Pancreas (tissue), 10 donors: ENCODE measurements at regions not wholly inside any gene's neighbourhood (a gene's known extent, or its start where the extent isn't known, plus 50 kb on each side); places are given as distances from the start of the nearest gene placed in this dataset.
A peak's percentile ranks its signal among the peaks of the same experiment; 100 is the strongest.

Experiments
- ATAC-seq, 4 donors: fragments of 200-7000 bp; cut with Tn5 transposase; one replicate each; pipeline versions ENCODE4 v1.8.0 to v1.9.1; 2020; ENCODE audit warnings: mild to moderate bottlenecking in 4 of 4, moderate library complexity in 4 of 4
- DNase-seq, 6 donors: peaks; one replicate each; pipeline ENCODE4 v3.0.0-alpha.2; 2020
- FAIRE-seq: peaks from 2 replicates; lab custom pipeline; 2012; peaks lifted over from hg19 to GRCh38; lab: Jason Lieb, UNC
- H3K27ac ChIP-seq, 4 donors: fragments of 200-600 bp; sonication (generic); 1 replicate in 3 of 4; 2 replicates in 1 of 4; pipeline versions ENCODE4 v1.5.0 to v1.8.0; 2020
- H3K27me3 ChIP-seq, 4 donors: fragments of 200-600 bp; one replicate each; pipeline ENCODE4 v1.8.0; 2021
- H3K36me3 ChIP-seq, 3 donors: fragments of 200-600 bp; sonication (generic) in 1 of 3; one replicate each; pipeline versions ENCODE4 v1.5.0 to v1.8.0; 2020 to 2021
- H3K4me1 ChIP-seq, 3 donors: fragments of 200-600 bp; one replicate each; pipeline ENCODE4 v1.8.0; 2021
- H3K4me3 ChIP-seq, 4 donors: fragments of 200-600 bp; sonication (generic) in 2 of 4; one replicate each; pipeline versions ENCODE4 v1.5.0 to v1.8.0; 2020 to 2021
- H3K9me3 ChIP-seq, 4 donors: fragments of 200-600 bp; one replicate each; pipeline ENCODE4 v1.8.0; 2021
- WGBS, 2 donors: extraction: QIAGEN DNeasy Blood & Tissue Kit; methylation state at CpG; one replicate each; pipeline ENCODE4 v1.1.7; 2013; 5-methylcytosine and 5-hydroxymethylcytosine counted together
- intact Hi-C, 3 donors: fragments of 100-400 bp; cut with DNase I; formaldehyde crosslinking; loops; one replicate each; pipeline versions ENCODE4 v1.11.1 to v1.14.2; 2022
- TF ChIP-seq, protein P1 (sequence below), 4 donors: fragments of 200-600 bp; sonication (generic) in 3 of 4; IDR thresholded peaks; one replicate each; pipeline versions ENCODE4 v1.5.0 to v1.8.0; 2021; ENCODE audit warnings: antibody characterized with exemption in 4 of 4
- donor health status: healthy with polysubstance abuse.
- donor health status: DM: no; HTN: no; CAD: no; lungs with moderate emphysema.
- donor health status: DM: no; HTN: no; CAD: no.
- donor health status: control.
- donor health status: control.
- donor health status: Bipolar disorder and iron deficiency.
- donor health status: DM: yes; HTN: yes; CAD: no.
- donor health status: DM: no; HTN: no; CAD: no.
- donor health status: DM: no; HTN: no; CAD: no.
- donor health status: DM: yes; HTN: yes; CAD: no.

DNA sequence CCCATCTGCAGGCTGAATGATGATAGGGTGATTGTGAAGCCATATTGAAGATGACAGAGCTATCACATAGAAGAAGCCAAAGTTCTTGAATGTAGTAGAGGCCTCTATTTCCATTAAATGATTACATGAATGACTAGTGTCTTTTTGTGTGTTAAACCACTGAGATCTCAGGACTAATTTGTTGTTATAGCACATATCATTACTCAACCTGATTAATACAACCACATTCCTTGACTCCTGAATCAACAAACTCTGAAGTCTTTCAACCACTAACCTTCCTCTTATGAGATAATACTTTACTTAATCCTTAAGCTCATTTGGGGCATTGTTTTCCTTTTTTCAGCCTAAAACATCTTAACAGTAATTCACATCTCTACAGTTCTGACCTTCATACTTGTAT, 564.5 kb upstream of the ADAMTS9 start:
- FAIRE-seq (no peak), DNase-seq (no peak), ATAC-seq (no peak)
- Histone ChIP-seq H3K9me3 (no peaks in the 10 kb centered on the region), H3K4me3 (no peak overlapping the region), H3K27ac (no peak overlapping the region), H3K4me1 (no peaks in the 10 kb centered on the region), H3K36me3 (no peaks in the 10 kb centered on the region), H3K27me3 (no peaks in the 10 kb centered on the region)
- TF ChIP-seq, protein P1, sequence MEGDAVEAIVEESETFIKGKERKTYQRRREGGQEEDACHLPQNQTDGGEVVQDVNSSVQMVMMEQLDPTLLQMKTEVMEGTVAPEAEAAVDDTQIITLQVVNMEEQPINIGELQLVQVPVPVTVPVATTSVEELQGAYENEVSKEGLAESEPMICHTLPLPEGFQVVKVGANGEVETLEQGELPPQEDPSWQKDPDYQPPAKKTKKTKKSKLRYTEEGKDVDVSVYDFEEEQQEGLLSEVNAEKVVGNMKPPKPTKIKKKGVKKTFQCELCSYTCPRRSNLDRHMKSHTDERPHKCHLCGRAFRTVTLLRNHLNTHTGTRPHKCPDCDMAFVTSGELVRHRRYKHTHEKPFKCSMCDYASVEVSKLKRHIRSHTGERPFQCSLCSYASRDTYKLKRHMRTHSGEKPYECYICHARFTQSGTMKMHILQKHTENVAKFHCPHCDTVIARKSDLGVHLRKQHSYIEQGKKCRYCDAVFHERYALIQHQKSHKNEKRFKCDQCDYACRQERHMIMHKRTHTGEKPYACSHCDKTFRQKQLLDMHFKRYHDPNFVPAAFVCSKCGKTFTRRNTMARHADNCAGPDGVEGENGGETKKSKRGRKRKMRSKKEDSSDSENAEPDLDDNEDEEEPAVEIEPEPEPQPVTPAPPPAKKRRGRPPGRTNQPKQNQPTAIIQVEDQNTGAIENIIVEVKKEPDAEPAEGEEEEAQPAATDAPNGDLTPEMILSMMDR (IDR thresholded peaks at IDR 0.05) = no peak
- intact Hi-C loops = no loop called here

DNA sequence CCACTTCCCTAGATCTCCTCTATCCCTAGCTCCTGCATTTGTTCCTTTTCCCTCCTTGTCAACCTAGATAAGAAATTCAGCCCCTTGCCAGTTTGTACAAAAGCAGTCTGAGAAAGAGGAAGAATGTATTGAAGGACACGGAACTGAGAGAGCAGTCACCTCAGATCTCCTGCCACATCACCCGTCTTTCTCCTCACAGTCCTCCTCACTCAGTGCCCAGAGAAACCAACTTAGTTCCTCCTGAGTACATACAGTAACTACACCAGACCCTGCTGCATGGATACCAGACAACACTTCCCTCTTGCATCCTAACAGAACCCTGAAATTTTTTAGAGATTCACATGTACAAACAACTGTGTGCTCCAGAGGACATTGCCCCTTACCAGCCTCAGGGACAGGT, 563.6 kb upstream of the ADAMTS9 start:
- 77 to 89% methylated on average over 2 of the region's 2 CpGs for WGBS, 2 donors
- H3K4me3 ChIP-seq = no peak overlapping the region
- FAIRE-seq (no peak), DNase-seq (no peak), ATAC-seq (no peak)
- no peaks in the 10 kb centered on the region for H3K4me1 ChIP-seq
- no peaks in the 10 kb centered on the region for H3K9me3 ChIP-seq
- no peak overlapping the region for H3K27ac ChIP-seq
- intact Hi-C loops = no loop called here
- H3K27me3 ChIP-seq = no peaks in the 10 kb centered on the region
- no peaks in the 10 kb centered on the region for H3K36me3 ChIP-seq
- TF ChIP-seq, protein P1 (IDR thresholded peaks at IDR 0.05) = no peak

DNA sequence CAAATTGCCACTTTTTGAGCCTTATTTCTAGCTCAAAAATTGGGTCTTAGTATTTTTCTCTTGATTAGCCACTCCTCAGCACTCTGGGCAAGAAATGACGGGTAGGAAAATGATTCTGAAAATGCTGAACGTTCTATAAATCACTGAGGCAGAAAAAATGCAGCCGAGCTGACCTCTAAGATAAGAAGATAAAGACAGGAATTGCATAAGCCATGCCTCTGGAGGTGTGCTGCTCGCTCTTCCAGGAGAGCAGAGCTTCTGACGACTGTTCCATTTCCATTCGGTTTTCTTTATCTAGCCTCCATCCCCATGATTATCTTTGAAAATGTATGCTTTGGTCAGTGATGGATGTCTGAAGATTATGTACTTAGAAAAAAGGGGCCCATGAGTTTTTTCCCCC, 558.8 kb upstream of the ADAMTS9 start:
- no peaks in the 10 kb centered on the region for H3K9me3 ChIP-seq
- 46 to 51% methylated on average over 6 of the region's 6 CpGs for WGBS, 2 donors
- no peak overlapping the region for H3K4me3 ChIP-seq
- TF ChIP-seq, protein P1 (IDR thresholded peaks at IDR 0.05) = no peak
- no peaks in the 10 kb centered on the region for H3K27me3 ChIP-seq
- no peaks in the 10 kb centered on the region for H3K4me1 ChIP-seq
- H3K36me3 ChIP-seq = no peaks in the 10 kb centered on the region
- ATAC-seq (no peak), DNase-seq (no peak), FAIRE-seq (no peak)
- intact Hi-C loops = no loop called here
- H3K27ac ChIP-seq = no peak overlapping the region

DNA sequence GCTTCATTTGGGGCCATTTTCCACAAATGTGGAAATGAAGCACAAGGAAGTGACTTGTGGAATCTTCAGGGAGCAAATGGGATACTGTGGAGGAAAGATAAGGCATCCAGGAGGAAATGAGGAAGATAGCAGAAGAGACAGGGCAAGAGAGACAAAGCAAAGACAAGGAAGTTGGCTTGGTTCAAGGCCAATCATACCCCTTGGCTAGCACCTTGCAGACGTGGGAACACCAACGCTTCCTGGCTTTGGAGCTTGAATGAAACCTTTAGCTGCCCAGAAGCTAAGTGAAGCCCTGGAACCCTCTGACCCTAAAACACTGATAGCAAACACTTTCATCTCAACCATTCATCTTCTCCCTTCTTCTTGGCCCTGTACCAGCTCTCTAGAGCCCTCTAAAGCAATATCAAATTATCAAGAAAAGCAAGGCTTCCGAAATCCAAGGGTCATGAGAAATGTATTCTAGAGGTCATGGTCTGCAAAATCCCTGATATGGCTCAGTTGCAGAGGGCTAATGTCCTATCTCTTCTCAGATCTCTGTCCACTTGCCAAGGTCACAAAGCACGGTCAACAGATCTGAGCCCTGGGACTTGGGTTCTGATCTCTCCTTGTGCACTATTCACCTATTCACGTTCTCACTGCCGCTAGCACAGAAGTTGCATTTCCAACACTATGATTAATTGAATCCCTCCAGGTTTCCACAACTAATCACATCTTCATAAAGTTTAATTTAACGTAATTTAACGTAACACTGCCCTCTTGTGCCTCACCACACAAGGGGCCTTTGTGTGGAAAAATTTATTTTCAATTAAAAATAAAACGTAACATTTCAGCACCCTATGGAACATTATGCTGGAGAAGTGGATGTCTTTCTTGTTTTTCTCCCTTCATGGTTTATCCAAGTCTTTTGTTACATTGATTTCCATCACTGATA, 557.6 kb upstream of the ADAMTS9 start:
- TF ChIP-seq, protein P1 (IDR thresholded peaks at IDR 0.05) = no peak
- Histone ChIP-seq H3K4me1 (no peaks in the 10 kb centered on the region), H3K9me3 (no peaks in the 10 kb centered on the region), H3K27me3 (no peaks in the 10 kb centered on the region), H3K36me3 (no peaks in the 10 kb centered on the region), H3K4me3 (no peak overlapping the region), H3K27ac (no peak overlapping the region)
- DNase-seq (no peak), ATAC-seq (peak in 1 of 4 donors; percentile 14), FAIRE-seq (no peak)
- 40 to 51% methylated on average over 9 of the region's 9 CpGs for WGBS, 2 donors
- intact Hi-C loops = no loop called here

DNA sequence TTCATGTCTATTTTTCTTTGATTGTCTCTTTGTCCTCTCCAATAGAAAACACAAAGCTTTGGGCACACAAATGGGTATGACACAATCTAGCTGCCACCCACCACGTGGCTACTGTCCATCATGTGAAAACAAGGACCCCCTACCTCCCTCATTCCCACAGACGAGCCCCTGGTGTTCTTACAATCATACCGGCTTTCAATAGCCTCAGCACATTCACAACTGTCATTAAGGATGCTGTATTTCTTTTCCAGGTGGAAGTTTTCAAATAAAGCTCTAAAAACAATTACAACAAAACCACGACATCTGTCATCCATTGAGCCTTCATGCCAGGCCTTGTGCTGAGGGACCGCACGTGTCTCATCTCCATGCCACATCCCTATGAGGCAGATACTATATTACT, 552.6 kb upstream of the ADAMTS9 start:
- H3K27me3 ChIP-seq = no peaks in the 10 kb centered on the region
- 85 to 91% methylated on average over 6 of the region's 6 CpGs for WGBS, 2 donors
- H3K4me1 ChIP-seq = no peaks in the 10 kb centered on the region
- no peak for FAIRE-seq
- intact Hi-C loops = no loop called here
- DNase-seq = no peak
- H3K36me3 ChIP-seq = no peaks in the 10 kb centered on the region
- no peak for ATAC-seq
- TF ChIP-seq, protein P1 (IDR thresholded peaks at IDR 0.05) = no peak
- no peak overlapping the region for H3K4me3 ChIP-seq
- no peak overlapping the region for H3K27ac ChIP-seq
- no peaks in the 10 kb centered on the region for H3K9me3 ChIP-seq
